Effector memory CD8-positive, alpha-beta T cell (primary cell): ENCODE measurements at regions not wholly inside any gene's neighbourhood (a gene's known extent, or its start where the extent isn't known, plus 50 kb on each side); places are given as distances from the start of the nearest gene placed in this dataset.

ENCODE experiments used
- ATAC-seq: fragments of 150-1000 bp; cut with Tn5 transposase; replicated peaks from 2 replicates; pipeline ENCODE4 v1.10.0; 2021; ENCODE audit warnings: mild to moderate bottlenecking, moderate library complexity
- DNase-seq, 3 experiments: peaks; one replicate each; pipeline ENCODE4 v3.0.0; 2021
- H3K27ac Mint-ChIP-seq, 2 donors: one replicate each; pipeline ENCODE4 v1.8.0; 2022; ENCODE audit warnings: mild to moderate bottlenecking in 2 of 2, mixed read lengths in 2 of 2, moderate library complexity in 2 of 2
- H3K27me3 Mint-ChIP-seq, 2 donors: one replicate each; pipeline ENCODE4 v1.8.0; 2022; ENCODE audit warnings: mixed read lengths in 2 of 2
- H3K36me3 Mint-ChIP-seq: one replicate; pipeline ENCODE4 v1.8.0; 2022; ENCODE audit warnings: mild to moderate bottlenecking, moderate library complexity, mixed read lengths; ENCODE audit not compliant: insufficient read depth
- H3K4me1 Mint-ChIP-seq, 2 donors: one replicate each; pipeline ENCODE4 v1.8.0; 2022; ENCODE audit warnings: low read depth in 2 of 2, mixed read lengths in 2 of 2
- H3K4me3 Mint-ChIP-seq, 2 donors: one replicate each; pipeline ENCODE4 v1.8.0; 2022; ENCODE audit warnings: mild to moderate bottlenecking in 2 of 2, mixed read lengths in 2 of 2, moderate library complexity in 2 of 2
- H3K9me3 Mint-ChIP-seq, 2 donors: one replicate each; pipeline ENCODE4 v1.8.0; 2022; ENCODE audit warnings: mixed read lengths in 2 of 2

DNA sequence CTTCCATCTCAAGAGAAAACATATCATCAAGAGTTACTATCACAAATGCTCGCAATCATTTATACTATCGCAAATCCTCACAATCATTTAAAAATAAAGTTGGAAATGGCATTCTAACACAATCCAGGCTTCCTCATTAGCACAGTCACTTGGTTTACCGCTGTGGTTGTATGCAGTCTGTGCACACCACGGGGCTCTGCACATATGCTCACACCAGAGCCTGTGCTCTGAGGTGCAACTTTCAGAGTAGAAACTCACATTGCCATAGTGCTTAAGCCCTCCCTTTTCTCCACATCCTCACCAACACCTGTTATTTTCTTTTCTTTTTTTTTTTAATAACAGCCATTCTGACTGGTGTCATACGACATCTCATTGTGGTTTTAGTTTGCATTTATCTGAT, 235.6 kb upstream of the KLF6 start:
- Mint-ChIP-seq H3K4me1 (peaks cover 11 to 17% of the 10 kb centered on the region in 2 donors), H3K9me3 (peaks cover 0 to 1% of the 10 kb centered on the region in 2 donors)
- DNase-seq = no peak

GRCh38 chr10:4018054-4018511, 233.1 kb upstream of the KLF6 start:
- DNase-seq (no peak), ATAC-seq (no peak)
- no peak overlapping the region for H3K4me3 Mint-ChIP-seq

More for the DNA sequence above, 235.6 kb upstream of the KLF6 start:
- no peaks in the 10 kb centered on the region for H3K27me3 Mint-ChIP-seq
- no peak overlapping the region for H3K4me3 Mint-ChIP-seq
- ATAC-seq = peak; percentile 55
- no peaks in the 10 kb centered on the region for H3K36me3 Mint-ChIP-seq
- no peak overlapping the region for H3K27ac Mint-ChIP-seq

DNA sequence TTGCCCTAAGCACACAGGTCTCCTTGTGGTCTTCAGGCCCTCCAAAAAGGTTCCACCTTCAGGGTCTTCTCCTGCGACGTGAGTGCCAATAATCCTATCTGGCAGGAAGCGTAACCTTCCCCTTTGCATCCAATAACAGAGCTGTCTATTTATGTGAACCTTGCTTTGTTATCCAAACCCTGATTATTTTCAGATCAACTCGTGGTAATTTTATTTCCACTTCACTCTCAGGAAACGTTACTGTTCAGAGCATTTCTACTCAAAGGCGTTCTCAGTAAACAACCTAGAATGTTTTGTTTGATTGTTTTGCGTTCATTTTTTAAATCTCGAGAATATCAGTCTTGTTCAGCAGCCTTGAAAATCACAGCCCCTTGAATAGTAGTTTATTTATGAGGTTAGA, 232.3 kb upstream of the KLF6 start:
- no peak for DNase-seq
- no peak overlapping the region for H3K4me3 Mint-ChIP-seq
- no peaks in the 10 kb centered on the region for H3K27me3 Mint-ChIP-seq
- ATAC-seq = no peak
- peaks cover 0 to 1% of the 10 kb centered on the region in 2 donors for H3K9me3 Mint-ChIP-seq
- peaks cover 16 to 33% of the 10 kb centered on the region in 2 donors for H3K4me1 Mint-ChIP-seq
- H3K36me3 Mint-ChIP-seq = no peaks in the 10 kb centered on the region
- H3K27ac Mint-ChIP-seq = no peak overlapping the region

More at GRCh38 chr10:4018054-4018511, 233.1 kb upstream of the KLF6 start:
- Mint-ChIP-seq H3K36me3 (no peaks in the 10 kb centered on the region), H3K4me1 (peaks cover 16 to 26% of the 10 kb centered on the region in 2 donors), H3K27me3 (no peaks in the 10 kb centered on the region), H3K9me3 (peaks cover 0 to 1% of the 10 kb centered on the region in 2 donors), H3K27ac (peak overlapping the region; percentile 12 to 19)

- H3K9me3 Mint-ChIP-seq = peaks cover 0 to under 1% of the 10 kb centered on the region in 2 donors
- peaks cover 16 to 30% of the 10 kb centered on the region in 2 donors for H3K4me1 Mint-ChIP-seq
- DNase-seq (no peak), ATAC-seq (no peak)
- H3K36me3 Mint-ChIP-seq = no peaks in the 10 kb centered on the region
- H3K27me3 Mint-ChIP-seq = no peaks in the 10 kb centered on the region
- no peak overlapping the region for H3K4me3 Mint-ChIP-seq
- H3K27ac Mint-ChIP-seq = peak overlapping the region in 1 of 2 donors; percentile 41
Observed at GRCh38 chr10:4016214-4016740, 231.3 kb upstream of the KLF6 start.

DNA sequence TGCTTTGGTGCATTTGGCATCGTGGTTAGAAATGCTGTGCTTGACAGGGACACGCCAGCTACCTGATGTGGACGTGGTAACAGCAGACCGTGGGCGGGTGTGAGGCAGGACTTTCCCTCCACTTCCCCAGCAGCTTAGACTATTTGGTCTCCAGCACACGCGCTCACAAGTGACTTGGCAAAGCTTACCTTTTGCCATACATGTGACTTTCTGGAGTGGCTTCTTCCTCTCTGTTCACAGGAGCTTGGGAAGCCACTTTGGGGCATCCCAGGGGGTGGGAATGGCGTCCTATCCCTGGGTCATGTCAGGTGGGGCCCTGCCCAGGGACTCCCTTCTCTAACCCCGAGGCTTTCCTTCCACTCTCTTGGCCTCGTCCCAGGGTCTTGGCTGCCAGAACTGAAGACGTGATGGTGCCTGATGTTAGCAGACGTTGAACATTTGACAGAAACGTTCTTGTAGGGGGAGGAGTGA, 228.7 kb upstream of the KLF6 start:
- Mint-ChIP-seq H3K36me3 (no peaks in the 10 kb centered on the region), H3K4me3 (peak overlapping the region; percentile 53 to 63), H3K9me3 (no peaks in the 10 kb centered on the region), H3K4me1 (peaks cover 14 to 21% of the 10 kb centered on the region in 2 donors), H3K27me3 (no peaks in the 10 kb centered on the region), H3K27ac (peak overlapping the region; percentile 82 to 90)
- DNase-seq (peak in 1 of 3 experiments; percentile 11), ATAC-seq (peak; percentile 80)

DNA sequence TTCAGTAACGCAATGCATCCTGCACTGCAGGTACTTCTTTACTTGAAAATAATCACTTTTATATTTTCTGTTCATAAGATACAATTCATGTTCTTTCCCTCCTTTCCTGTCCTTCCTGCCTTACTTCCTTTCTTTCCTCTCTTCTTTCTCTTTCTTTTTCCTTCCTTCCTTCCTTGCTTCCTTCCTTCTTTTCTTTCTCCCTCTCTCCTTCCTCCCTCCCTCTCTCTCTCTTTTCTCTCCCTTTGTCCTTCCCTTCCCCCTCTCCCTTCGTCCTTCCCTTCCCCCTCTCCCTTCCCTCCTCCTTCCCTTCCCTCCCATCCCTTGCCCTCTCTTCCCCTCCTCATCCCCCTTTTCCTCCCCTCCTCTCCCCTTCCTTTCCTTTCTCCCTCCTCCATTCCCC, 227.8 kb upstream of the KLF6 start:
- Mint-ChIP-seq H3K9me3 (no peaks in the 10 kb centered on the region), H3K4me3 (peak overlapping the region; percentile 25 to 52), H3K4me1 (peaks cover 10 to 15% of the 10 kb centered on the region in 2 donors), H3K27ac (peak overlapping the region; percentile 82 to 90), H3K36me3 (no peaks in the 10 kb centered on the region), H3K27me3 (no peaks in the 10 kb centered on the region)
- no peak for ATAC-seq
- DNase-seq = no peak

- Mint-ChIP-seq H3K27me3 (no peaks in the 10 kb centered on the region), H3K4me3 (no peak overlapping the region), H3K4me1 (peaks cover 10 to 15% of the 10 kb centered on the region in 2 donors), H3K36me3 (no peaks in the 10 kb centered on the region), H3K27ac (no peak overlapping the region), H3K9me3 (no peaks in the 10 kb centered on the region)
- no peak for DNase-seq
- no peak for ATAC-seq
Observed at GRCh38 chr10:4011136-4011812, 226.3 kb upstream of the KLF6 start.

DNA sequence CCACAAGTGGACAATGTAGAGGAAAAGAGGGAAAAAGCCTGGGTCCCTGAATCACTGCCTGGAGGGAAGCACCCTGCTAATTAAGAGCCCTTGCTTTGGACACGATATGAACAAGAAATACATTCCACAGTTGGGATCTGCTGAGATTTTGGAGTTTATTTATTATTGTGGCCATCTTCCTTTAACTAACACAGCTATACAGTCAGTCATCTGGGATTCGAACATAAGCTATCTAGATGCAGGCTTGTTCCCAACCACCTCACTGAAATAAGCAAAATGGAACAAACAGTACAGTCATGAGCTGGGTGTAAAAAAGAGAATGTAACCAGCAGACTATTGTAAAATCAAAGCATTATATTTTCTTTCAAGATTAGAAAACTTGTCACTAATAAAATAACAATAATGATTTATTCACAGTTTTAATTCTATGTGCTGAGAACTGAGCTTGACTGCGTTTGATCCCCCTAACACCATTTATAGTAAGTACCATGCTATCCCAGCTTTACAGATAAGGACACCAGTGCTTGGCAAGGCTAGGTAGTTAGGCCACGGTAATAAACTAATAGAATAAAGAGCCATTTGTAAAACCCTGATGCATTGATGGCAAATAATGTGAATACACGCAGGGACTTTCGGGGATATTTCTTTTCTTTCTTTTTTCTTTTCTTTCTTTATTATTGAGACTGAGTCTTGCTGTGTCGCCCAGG, 223.8 kb upstream of the KLF6 start:
- no peaks in the 10 kb centered on the region for H3K27me3 Mint-ChIP-seq

GRCh38 chr10:4007771-4008170, 222.8 kb upstream of the KLF6 start:
- Mint-ChIP-seq H3K36me3 (no peaks in the 10 kb centered on the region), H3K27me3 (no peaks in the 10 kb centered on the region), H3K27ac (peak overlapping the region in 1 of 2 donors; percentile 44), H3K4me3 (no peak overlapping the region), H3K4me1 (peaks cover 3% of the 10 kb centered on the region in 2 donors), H3K9me3 (no peaks in the 10 kb centered on the region)
- DNase-seq (no peak), ATAC-seq (no peak)

More for the DNA sequence above, 223.8 kb upstream of the KLF6 start:
- Mint-ChIP-seq H3K27ac (no peak overlapping the region), H3K36me3 (no peaks in the 10 kb centered on the region), H3K9me3 (no peaks in the 10 kb centered on the region), H3K4me3 (no peak overlapping the region), H3K4me1 (peaks cover 9 to 13% of the 10 kb centered on the region in 2 donors)
- ATAC-seq = no peak
- DNase-seq = no peak

- peaks cover 0 to 3% of the 10 kb centered on the region in 2 donors for H3K4me1 Mint-ChIP-seq
- ATAC-seq (no peak), DNase-seq (no peak)
- H3K9me3 Mint-ChIP-seq = no peaks in the 10 kb centered on the region
- no peaks in the 10 kb centered on the region for H3K27me3 Mint-ChIP-seq
- H3K36me3 Mint-ChIP-seq = no peaks in the 10 kb centered on the region
- no peak overlapping the region for H3K4me3 Mint-ChIP-seq
- no peak overlapping the region for H3K27ac Mint-ChIP-seq
Observed at GRCh38 chr10:4006858-4007257, 221.8 kb upstream of the KLF6 start.

GRCh38 chr10:4006051-4006450, 221.0 kb upstream of the KLF6 start:
- no peak overlapping the region for H3K27ac Mint-ChIP-seq
- H3K4me1 Mint-ChIP-seq = peaks cover 3 to 4% of the 10 kb centered on the region in 2 donors
- H3K4me3 Mint-ChIP-seq = no peak overlapping the region
- no peaks in the 10 kb centered on the region for H3K36me3 Mint-ChIP-seq
- DNase-seq (no peak), ATAC-seq (no peak)
- H3K9me3 Mint-ChIP-seq = no peaks in the 10 kb centered on the region
- H3K27me3 Mint-ChIP-seq = no peaks in the 10 kb centered on the region

DNA sequence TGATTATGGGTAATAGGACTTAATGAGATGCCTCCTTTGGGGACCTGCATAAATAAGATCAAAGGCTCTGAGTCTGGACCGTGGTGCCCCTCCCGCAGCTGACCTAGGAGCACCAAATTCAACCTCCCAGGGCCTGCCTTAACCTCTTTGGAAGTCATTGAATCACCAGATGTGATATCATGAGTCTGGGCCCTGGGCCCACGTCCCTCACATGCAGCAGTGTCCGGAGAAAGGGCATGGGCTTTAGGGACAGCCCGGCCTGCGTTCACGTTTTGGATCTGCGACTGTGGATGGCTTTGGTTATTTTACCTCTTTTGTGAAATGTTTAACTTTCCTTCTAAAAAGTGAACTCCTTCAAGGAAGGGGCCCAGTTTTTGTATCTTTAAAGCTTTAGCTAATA, 220.0 kb upstream of the KLF6 start:
- Mint-ChIP-seq H3K27ac (no peak overlapping the region), H3K4me1 (peaks cover 3 to 4% of the 10 kb centered on the region in 2 donors), H3K36me3 (no peaks in the 10 kb centered on the region), H3K9me3 (no peaks in the 10 kb centered on the region), H3K4me3 (no peak overlapping the region), H3K27me3 (no peaks in the 10 kb centered on the region)
- ATAC-seq (no peak), DNase-seq (no peak)

DNA sequence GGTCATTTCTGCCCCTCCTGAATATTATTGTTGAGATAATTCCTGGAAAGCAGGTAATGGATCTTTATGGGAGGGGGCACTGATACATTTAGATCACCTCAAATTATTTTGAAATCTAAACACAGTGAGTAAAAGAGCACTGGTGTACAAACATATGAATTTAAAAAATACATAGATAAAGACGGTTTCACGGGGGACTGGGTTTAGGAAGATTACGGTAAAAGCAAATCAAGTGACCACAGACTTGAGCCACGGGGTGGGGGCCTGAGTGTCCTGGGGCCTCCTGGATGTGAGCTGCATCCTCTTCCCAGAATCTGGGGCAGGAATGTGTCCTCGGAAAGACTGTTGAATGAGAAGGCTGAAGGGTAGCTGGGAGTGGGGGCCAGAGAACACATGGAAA, 219.1 kb upstream of the KLF6 start:
- Mint-ChIP-seq H3K27ac (no peak overlapping the region), H3K9me3 (no peaks in the 10 kb centered on the region), H3K4me3 (no peak overlapping the region)

More for the DNA sequence above, 219.1 kb upstream of the KLF6 start:
- H3K4me1 Mint-ChIP-seq = peaks cover 0 to 4% of the 10 kb centered on the region in 2 donors
- no peaks in the 10 kb centered on the region for H3K36me3 Mint-ChIP-seq
- no peak for ATAC-seq
- DNase-seq = no peak
- H3K27me3 Mint-ChIP-seq = no peaks in the 10 kb centered on the region
